Activated T-cell treated with anti-CD3 and anti-CD28 coated beads, Interleukin-2, amount 50 U/mL, for 48 hours (primary cell): ENCODE measurements at regions not wholly inside any gene's neighbourhood (a gene's known extent, or its start where the extent isn't known, plus 50 kb on each side); places are given as distances from the start of the nearest gene placed in this dataset.

Experiments used
- DNase-seq, 2 experiments: peaks; one replicate each; pipeline ENCODE4 v3.0.0-alpha.2; 2020

- DNase-seq: no peak
Observed at GRCh38 chr7:121447243-121447910, 51.3 kb upstream of the FAM3C start.

GRCh38 chr7:121446526-121446925, 50.4 kb upstream of the FAM3C start:
- DNase-seq: no peak
